ENCODE measurements at regions not wholly inside any gene's neighbourhood (a gene's known extent, or its start where the extent isn't known, plus 50 kb on each side); places are given as distances from the start of the nearest gene placed in this dataset.
"Not testable (repeated sequence)": the region's sequence is repeated elsewhere in the genome, so short reads cannot be mapped to it uniquely, and the experiment has no call there.

- intact Hi-C loops (cut with micrococcal nuclease); ATAC-seq: not testable (repeated sequence)
- DNase-seq: peak; percentile 11
Observed at GRCh38 chr15:36163983-36164382, 415.4 kb upstream of the CDIN1 start.

- DNase-seq (no peak), ATAC-seq (no peak)
- intact Hi-C loops (cut with micrococcal nuclease): no loop called here
Observed at GRCh38 chr15:36172955-36173354, 406.5 kb upstream of the CDIN1 start.

- DNase-seq (no peak), ATAC-seq (no peak)
- intact Hi-C loops (cut with micrococcal nuclease): no loop called here
Observed at GRCh38 chr15:36175186-36175740, 404.2 kb upstream of the CDIN1 start.

DNA sequence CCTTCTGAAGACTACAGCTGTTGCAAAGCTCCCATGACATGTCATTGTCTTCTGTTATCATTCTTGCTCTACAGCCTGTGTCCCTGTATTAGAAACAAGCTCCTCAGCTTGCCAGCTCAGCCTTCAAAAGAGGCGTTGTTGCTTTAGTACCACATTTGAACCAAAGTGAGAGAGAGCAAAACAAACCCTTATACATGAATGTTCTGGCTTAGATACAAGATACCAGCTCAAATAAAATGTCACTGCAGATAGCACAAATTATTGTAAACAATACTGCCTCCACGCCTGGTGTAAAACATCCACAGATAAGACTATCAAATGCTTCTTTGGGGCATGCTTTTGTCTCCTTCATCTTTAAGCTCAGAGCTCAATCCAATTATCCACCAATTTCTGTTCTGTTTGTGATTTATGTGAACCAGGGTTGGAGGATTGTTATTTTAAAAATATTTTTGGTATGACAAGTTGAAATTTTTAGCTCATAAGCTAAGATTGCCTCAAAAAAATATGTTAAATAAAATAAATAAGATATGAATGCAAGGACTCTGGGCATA lies 403.6 kb upstream of the CDIN1 start:
- ATAC-seq: no peak
- no peak for DNase-seq
- intact Hi-C loops (cut with micrococcal nuclease): no loop called here

- ATAC-seq: no peak
- intact Hi-C loops (cut with micrococcal nuclease): no loop called here
- no peak for DNase-seq
Observed at GRCh38 chr15:36177590-36178302, 401.7 kb upstream of the CDIN1 start.

DNA sequence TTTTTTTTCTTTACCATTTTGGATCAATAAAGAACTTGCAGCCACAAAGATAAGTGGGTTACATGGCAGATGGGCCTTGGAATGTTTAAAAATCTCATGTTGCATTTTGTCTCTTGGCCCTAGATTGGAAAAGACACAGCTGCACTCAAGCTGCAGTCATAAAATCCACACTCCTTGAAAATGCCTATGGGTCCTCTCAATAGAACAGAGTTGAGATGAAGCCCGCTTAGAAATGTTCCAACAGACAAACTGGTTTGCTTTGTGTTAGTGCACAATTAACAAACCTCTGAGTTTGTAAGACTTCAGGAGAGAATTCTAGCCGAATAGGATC lies 401.2 kb upstream of the CDIN1 start:
- DNase-seq (no peak), ATAC-seq (peak; percentile 39)
- intact Hi-C loops (cut with micrococcal nuclease): no loop called here

GRCh38 chr15:36183201-36183600 lies 396.2 kb upstream of the CDIN1 start:
- no peak for ATAC-seq
- intact Hi-C loops (cut with micrococcal nuclease): no loop called here

DNA sequence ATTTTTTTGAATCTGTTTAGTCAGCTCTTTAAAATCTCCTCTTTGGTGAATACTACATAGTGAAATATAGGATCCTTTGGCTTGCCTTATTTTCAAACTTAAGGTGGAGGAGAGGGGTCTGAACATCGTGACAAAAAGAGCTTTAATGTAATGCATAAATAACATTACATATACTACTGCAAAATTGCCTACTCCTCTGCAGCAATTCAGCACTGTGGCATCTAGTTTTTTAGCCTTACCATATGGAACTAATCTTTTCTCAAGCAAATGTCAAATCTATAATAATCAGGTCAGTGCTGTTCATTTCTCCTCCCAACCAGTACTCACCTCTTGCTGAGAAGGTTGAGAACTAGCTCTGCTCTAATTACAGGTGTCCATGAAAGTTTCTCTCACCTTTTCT lies 394.0 kb upstream of the CDIN1 start:
- ATAC-seq (no peak), DNase-seq (no peak)
- intact Hi-C loops (cut with micrococcal nuclease): no loop called here

More at GRCh38 chr15:36183201-36183600, 396.2 kb upstream of the CDIN1 start:
- no peak for DNase-seq

DNA sequence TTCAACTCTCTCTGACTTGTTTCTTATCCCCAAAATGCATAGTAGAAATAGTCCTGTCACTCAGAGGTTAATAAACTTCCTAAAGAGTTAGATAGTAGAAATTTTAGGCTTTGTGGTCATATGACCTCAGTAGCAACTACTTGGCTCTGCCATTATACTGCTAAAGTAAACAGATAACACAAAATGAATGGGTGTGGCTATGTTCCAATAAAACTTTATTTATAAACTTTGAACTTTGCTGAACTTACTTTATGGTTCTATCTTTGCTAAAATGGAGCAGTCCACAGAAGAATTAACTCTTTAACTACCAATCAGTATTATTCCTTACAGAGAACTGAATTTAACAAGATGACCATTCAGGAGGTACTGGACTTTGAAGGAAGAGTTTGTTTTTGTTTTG lies 393.6 kb upstream of the CDIN1 start:
- no peak for DNase-seq
- intact Hi-C loops (cut with micrococcal nuclease): no loop called here

DNA sequence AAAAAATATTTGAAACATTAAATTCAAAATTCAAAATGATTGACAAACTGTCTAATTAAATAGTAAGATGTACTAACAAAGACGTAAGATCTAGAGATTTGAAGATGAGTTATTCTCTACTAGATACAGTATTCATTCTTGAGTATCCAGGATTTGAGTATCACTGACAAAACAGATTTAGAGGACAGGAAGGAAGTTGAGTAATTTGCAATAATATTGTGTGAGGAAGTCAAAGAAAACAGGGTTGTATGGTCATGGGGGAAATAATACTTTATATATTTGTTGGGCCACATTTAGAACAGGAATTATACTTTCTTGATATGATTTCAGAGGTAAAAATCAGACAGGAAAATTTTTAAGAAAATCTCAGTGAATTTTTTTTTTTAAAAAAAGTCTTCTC lies 393.1 kb upstream of the CDIN1 start:
- DNase-seq (no peak), ATAC-seq (no peak)
- intact Hi-C loops (cut with micrococcal nuclease): no loop called here

More for the DNA sequence above, 393.6 kb upstream of the CDIN1 start:
- no peak for ATAC-seq

DNA sequence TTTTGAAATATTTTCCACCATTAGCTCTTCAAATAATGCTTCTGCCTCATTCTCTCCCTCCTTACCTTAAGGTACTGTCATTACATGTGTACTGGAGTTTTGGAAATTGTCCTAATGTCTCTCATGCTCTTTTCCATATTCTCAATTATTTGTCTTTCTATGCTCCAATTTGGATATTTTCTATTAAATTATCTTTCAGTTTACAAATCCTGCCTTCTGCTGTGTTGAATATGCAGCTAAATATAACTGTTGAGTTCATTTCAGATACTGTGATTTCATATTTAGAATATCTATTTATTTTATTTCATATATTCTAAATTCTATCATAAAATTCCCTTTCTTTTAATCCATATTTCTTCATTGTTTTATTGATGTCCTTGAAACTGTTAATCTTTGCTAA lies 388.0 kb upstream of the CDIN1 start:
- intact Hi-C loops (cut with micrococcal nuclease): no loop called here
- ATAC-seq (no peak), DNase-seq (no peak)

DNA sequence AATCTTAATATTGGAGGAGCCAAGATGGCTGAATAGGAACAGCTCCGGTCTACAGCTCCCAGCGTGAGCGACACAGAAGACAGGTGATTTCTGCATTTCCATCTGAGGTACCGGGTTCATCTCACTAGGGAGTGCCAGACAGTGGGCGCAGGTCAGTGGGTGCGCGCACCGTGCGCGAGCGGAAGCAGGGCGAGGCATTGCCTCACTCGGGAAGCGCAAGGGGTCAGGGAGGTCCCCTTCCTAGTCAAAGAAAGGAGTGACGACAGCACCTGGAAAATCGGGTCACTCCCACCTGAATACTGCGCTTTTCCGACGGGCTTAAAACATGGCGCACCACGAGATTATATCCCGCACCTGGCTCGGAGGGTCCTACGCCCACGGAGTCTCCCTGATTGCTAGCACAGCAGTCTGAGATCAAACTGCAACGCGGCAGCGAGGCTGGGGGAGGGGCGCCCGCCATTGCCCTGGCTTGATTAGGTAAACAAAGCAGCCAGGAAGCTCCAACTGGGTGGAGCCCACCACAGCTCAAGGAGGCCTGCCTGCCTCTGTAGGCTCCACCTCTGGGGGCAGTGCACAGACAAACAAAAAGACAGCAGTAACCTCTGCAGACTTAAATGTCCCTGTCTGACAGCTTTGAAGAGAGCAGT lies 383.9 kb upstream of the CDIN1 start:
- DNase-seq; intact Hi-C loops (cut with micrococcal nuclease); ATAC-seq: not testable (repeated sequence)

DNA sequence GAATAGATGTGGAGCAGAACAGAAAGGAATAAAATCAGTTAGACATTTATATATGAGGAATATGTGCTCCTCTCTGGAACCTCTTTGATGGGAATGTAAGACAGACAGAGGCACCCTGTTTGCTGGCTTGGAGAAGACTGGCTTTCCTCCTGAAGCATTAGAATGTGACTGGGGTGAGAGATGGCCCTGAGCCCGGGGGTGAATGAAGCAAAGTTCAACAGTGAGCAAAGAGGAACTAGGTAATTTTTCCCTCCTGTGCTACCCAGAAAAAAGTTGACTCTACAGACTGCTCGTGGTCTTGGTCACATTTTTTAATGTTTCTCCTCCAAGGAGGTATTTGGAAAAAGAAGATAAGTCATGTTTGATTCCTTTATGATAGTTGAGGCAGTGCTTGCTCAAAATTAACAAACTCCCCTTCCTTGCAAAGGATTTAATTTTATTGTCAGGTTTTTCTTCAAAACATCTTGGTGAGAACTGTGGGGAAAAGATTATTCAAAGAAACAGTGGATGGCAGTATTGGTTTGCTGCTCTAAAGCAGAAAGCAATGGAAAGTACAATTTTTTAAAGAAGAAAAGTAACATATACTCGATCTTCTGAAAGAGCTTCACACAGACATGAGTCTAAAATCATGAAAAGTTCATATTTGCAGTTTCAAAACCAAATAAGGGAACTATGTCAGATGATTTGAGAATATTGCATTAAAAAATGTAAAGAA lies 370.4 kb upstream of the CDIN1 start:
- ATAC-seq (no peak), DNase-seq (no peak)
- intact Hi-C loops (cut with micrococcal nuclease): no loop called here

DNA sequence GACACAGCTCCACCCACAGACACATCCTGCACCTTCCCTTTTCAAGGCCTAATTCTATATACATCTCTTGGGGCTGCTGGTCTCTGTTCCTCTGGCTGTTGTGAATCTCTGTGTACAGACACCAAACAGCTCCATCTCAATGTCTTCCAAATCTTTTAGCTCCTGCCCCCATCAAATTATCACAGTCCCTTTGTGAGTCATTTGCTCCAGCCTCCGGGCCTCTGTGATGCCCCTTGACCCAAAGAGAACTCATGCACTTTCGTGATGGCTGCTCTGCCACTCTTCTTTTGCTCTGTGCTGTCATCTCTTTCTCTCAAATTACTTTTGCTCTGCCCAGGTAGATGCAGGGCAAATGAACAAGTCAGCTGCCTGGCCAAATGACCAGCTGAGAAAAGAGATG lies 369.0 kb upstream of the CDIN1 start:
- ATAC-seq (no peak), DNase-seq (no peak)
- intact Hi-C loops (cut with micrococcal nuclease): no loop called here

- intact Hi-C loops (cut with micrococcal nuclease): no loop called here
- ATAC-seq (no peak), DNase-seq (no peak)
Observed at GRCh38 chr15:36218322-36218721, 361.1 kb upstream of the CDIN1 start.

GRCh38 chr15:36218991-36219390 lies 360.4 kb upstream of the CDIN1 start:
- intact Hi-C loops (cut with micrococcal nuclease): no loop called here
- ATAC-seq: no peak

DNA sequence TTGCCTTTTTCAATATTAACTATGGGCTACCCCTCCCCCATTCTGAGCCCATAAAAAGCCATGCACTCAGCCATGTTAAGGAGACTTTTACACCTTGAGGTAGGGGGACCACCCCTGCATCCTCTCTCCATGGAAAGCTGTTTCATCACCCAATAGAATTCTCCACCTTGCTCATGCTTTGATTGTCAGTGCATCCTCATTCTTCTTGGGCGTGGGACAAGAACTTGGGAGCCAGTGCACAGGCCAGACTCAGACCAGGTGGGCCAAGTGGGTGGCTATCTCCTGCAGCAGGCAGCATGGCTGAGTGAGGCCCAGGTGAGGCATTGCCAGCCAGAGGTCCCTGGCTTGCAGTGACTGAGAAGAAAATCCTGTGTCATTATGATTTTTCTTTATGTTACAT lies 357.4 kb upstream of the CDIN1 start:
- no peak for DNase-seq
- no peak for ATAC-seq
- intact Hi-C loops (cut with micrococcal nuclease): no loop called here

More at GRCh38 chr15:36218991-36219390, 360.4 kb upstream of the CDIN1 start:
- DNase-seq: no peak

DNA sequence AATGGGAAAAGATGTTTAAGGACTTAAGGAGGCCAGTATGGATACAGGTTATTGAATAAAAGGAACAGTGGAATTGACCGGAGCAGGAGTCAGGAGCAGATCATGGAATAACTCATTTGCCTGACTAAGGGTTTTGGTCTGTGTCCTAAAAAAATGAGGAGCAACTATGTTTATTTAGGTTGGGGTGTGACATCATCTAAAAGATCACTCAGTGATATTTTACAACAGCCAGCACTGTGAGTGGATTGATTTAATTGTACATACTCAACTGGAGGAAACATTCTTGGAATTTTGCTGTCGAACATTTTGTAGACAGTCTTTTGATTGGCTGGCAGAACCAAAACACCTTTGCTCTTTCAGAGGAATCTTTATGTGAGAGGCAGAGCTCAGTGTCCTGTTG lies 348.6 kb upstream of the CDIN1 start:
- no peak for ATAC-seq
- intact Hi-C loops (cut with micrococcal nuclease): no loop called here
- DNase-seq: no peak

DNA sequence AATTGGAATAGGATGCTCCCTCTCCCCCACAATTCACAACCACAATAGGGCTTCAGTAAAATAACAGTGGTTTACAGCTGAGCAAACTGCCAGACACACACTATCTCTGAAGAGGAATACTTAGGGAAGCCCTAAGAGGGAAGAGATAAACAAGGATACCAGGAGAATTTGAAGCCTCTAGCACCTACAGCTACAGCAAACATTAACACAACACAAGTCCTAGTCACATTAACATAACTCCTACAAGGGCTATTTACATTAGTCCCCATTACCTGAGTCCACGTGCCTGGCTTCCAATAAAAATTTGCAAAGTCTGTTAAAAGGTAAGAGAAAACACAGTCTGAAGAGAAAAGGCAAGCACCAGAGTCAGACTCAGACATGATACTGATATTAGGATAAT lies 346.9 kb upstream of the CDIN1 start:
- DNase-seq (no peak), ATAC-seq (no peak)
- intact Hi-C loops (cut with micrococcal nuclease): no loop called here

- intact Hi-C loops (cut with micrococcal nuclease): no loop called here
- no peak for DNase-seq
- ATAC-seq: no peak
Observed at GRCh38 chr15:36234743-36235142, 344.7 kb upstream of the CDIN1 start.
